ENCODE measurements at regions not wholly inside any gene's neighbourhood (a gene's known extent, or its start where the extent isn't known, plus 50 kb on each side); places are given as distances from the start of the nearest gene placed in this dataset.
"Not testable (repeated sequence)": the region's sequence is repeated elsewhere in the genome, so short reads cannot be mapped to it uniquely, and the experiment has no call there.

DNA sequence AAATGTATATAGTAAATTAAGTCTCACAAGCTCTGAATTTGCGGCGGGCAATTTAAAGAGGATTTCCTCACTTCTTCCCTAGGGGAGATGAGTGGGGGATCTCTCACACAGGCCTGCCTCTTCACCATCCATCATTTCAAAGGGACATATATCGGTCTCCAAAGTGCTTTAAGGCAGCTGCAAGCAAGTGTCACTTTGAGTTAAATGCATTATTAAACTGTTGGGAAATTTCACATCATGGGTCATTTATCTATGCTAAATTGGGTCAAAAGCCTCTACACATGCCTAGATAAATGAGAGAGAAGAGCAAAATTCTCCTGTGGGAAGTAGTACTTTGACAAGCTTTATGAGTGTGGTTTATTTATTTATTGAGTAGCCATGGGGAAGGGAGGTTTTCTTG, 1106.1 kb upstream of the GOT2 start:
- Histone ChIP-seq H3K9me3 (ENCODE audit: low read depth) (no peaks in the 10 kb centered on the region), H3K4me1 (ENCODE audit: low read depth) (no peaks in the 10 kb centered on the region), H3K27ac (no peak overlapping the region), H3K36me3 (no peaks in the 10 kb centered on the region), H3K27me3 (no peaks in the 10 kb centered on the region), H3K4me3 (no peak overlapping the region)
- TF ChIP-seq CTCF (IDR thresholded peaks at IDR 0.05; ENCODE audit: low read depth, low read length), result no peak
- no peak for DNase-seq (ENCODE audit: low read depth in 1 of 2, low spot score in 1 of 2)

DNA sequence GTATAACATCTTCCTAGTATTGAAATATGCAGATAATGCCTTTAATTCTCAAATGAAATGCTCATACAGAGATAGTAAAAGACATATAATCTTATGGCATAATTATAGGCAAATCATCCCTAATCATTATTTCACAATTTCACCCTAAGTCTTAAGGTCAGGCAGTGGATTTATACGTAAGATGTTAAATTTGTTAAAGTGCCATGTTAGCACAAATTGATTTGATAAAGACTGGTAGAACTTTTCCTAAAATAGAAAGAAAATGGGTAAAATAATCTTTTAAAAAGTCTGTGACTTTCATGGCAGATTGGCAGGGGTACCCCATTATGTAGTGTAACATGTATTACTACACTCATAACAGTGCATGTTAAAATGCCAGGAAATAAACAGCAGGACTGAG, 1092.7 kb upstream of the GOT2 start:
- Histone ChIP-seq H3K9me3 (ENCODE audit: low read depth) (no peaks in the 10 kb centered on the region), H3K4me1 (ENCODE audit: low read depth) (no peaks in the 10 kb centered on the region), H3K36me3 (no peaks in the 10 kb centered on the region), H3K4me3 (no peak overlapping the region), H3K27me3 (no peaks in the 10 kb centered on the region), H3K27ac (no peak overlapping the region)
- no peak for TF ChIP-seq CTCF (IDR thresholded peaks at IDR 0.05; ENCODE audit: low read depth, low read length)
- DNase-seq (ENCODE audit: low read depth in 1 of 2, low spot score in 1 of 2), result no peak

GRCh38 chr16:59809488-59809887, 1075.4 kb upstream of the GOT2 start:
- H3K36me3 ChIP-seq; H3K4me1 ChIP-seq (ENCODE audit: low read depth); DNase-seq (ENCODE audit: low read depth in 1 of 2, low spot score in 1 of 2); H3K27ac ChIP-seq; H3K9me3 ChIP-seq (ENCODE audit: low read depth); H3K27me3 ChIP-seq; H3K4me3 ChIP-seq: not testable (repeated sequence)

- Histone ChIP-seq H3K9me3 (ENCODE audit: low read depth) (no peaks in the 10 kb centered on the region), H3K36me3 (no peaks in the 10 kb centered on the region), H3K27me3 (no peaks in the 10 kb centered on the region), H3K4me1 (ENCODE audit: low read depth) (no peaks in the 10 kb centered on the region), H3K4me3 (no peak overlapping the region), H3K27ac (no peak overlapping the region)
- no peak for TF ChIP-seq CTCF (IDR thresholded peaks at IDR 0.05; ENCODE audit: low read depth, low read length)
- no peak for DNase-seq (ENCODE audit: low read depth in 1 of 2, low spot score in 1 of 2)
Measured at GRCh38 chr16:59783191-59783590, 1049.1 kb upstream of the GOT2 start.

DNA sequence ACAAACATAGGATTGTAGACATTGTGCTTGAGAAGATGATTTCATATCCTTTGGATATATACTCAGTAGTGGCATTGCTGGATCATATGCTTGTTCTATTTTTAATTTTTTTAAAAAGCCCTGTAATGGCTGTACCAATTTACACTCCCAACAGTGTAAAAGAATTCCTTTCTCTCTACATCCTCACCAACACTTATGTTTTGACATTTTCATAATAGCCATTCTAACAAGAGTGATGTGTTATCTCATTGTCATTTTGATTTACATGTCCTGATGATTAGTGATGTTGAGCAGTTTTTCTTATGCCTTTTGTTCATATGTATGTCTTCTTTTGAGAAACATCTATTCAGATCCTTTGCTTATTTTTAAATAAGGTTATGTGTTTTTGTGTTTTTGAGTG, 1039.2 kb upstream of the GOT2 start:
- TF ChIP-seq CTCF (IDR thresholded peaks at IDR 0.05; ENCODE audit: low read depth, low read length), result no peak
- H3K27ac ChIP-seq, result no peak overlapping the region
- H3K4me3 ChIP-seq, result no peak overlapping the region
- no peaks in the 10 kb centered on the region for H3K36me3 ChIP-seq
- no peak for DNase-seq (ENCODE audit: low read depth in 1 of 2, low spot score in 1 of 2)
- H3K9me3 ChIP-seq (ENCODE audit: low read depth), result no peaks in the 10 kb centered on the region
- H3K27me3 ChIP-seq, result no peaks in the 10 kb centered on the region
- no peaks in the 10 kb centered on the region for H3K4me1 ChIP-seq (ENCODE audit: low read depth)

GRCh38 chr16:59759296-59759695, 1025.2 kb upstream of the GOT2 start:
- TF ChIP-seq CTCF (IDR thresholded peaks at IDR 0.05; ENCODE audit: low read depth, low read length), result no peak
- H3K9me3 ChIP-seq (ENCODE audit: low read depth), result no peaks in the 10 kb centered on the region
- no peaks in the 10 kb centered on the region for H3K36me3 ChIP-seq
- no peaks in the 10 kb centered on the region for H3K27me3 ChIP-seq
- H3K4me3 ChIP-seq, result no peak overlapping the region
- no peak overlapping the region for H3K27ac ChIP-seq
- H3K4me1 ChIP-seq (ENCODE audit: low read depth), result no peaks in the 10 kb centered on the region
- no peak for DNase-seq (ENCODE audit: low read depth in 1 of 2, low spot score in 1 of 2)

All from cardiac muscle cell (in vitro differentiated cells and primary cell).